ENCODE measurements at regions not wholly inside any gene's neighbourhood (a gene's known extent, or its start where the extent isn't known, plus 50 kb on each side); places are given as distances from the start of the nearest gene placed in this dataset.

DNA sequence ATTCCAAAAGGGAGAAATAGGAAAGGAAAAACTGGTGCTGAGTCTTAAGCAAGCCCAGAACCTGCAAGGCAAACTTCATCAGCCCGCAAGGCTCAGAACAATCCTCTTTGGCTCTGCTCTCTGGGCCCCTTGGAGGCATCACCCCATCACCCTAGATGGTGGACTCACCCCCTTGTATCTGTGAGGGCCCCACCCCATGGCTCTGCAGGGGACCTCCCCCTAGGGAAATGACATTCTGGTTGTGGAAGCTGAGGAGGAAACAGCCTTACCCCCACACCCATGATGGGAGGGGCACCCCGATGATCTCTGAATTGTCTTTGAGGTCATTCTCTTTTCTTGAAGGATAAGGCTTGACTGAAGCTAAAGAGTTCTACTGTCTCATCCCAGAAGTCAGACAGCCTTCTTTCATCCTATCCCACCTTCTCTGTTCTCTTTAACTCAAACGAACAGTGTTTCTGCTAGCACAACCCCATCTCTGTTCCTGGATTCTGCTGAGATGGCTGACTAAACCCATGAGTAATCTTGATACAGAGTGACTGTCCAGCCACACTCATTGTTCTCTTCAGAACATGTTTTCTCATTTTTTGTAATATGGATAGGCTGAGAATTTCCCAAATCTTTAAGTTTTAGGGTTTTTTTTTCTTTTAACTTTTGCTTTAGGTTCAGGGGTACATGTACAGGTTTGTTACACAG is 492.1 kb upstream of the MYT1L start:
- Histone ChIP-seq H3K9me2 (no peaks in the 10 kb centered on the region), H3K9ac (no peak overlapping the region), H3K9me3 (no peaks in the 10 kb centered on the region), H3K4me3 (ENCODE audit: low read depth in 2 of 2, low read length in 1 of 2) (no peak overlapping the region), H3K4me1 (ENCODE audit: control insufficient read depth in 1 of 2, insufficient read depth in 2 of 2, low read depth in 1 of 2, low read length in 1 of 2) (no peaks in the 10 kb centered on the region; a peak in 1 of 4 replicates), H3K36me3 (replicated peaks in 1 of 2; ENCODE audit: control insufficient read depth in 1 of 2, insufficient read depth in 2 of 2, low read length in 1 of 2) (no peaks in the 10 kb centered on the region), H3F3A (replicated peaks; ENCODE audit: insufficient read depth) (no peaks in the 10 kb centered on the region), H2AFZ (ENCODE audit: low read depth) (no peak overlapping the region), H4K20me1 (ENCODE audit: insufficient read depth) (no peaks in the 10 kb centered on the region), H3K79me2 (ENCODE audit: insufficient read depth) (no peaks in the 10 kb centered on the region), H3K27ac (ENCODE audit: low read depth in 2 of 2, low read length in 1 of 2) (no peak overlapping the region), H3K4me2 (no peak overlapping the region), H3K27me3 (ENCODE audit: insufficient read depth) (no peaks in the 10 kb centered on the region)
- 31% methylated on average over 3 of the region's 3 CpGs for WGBS (ENCODE audit: low lambda C conversion rate)
- TF ChIP-seq EZH2phosphoT487 (IDR thresholded peaks at IDR 0.05; ENCODE audit: borderline replicate concordance, low read depth) (no peak), SIN3A (IDR thresholded peaks at IDR 0.05; ENCODE audit: borderline replicate concordance, low read depth, low read length) (no peak), GABPA (IDR thresholded peaks at IDR 0.05; ENCODE audit: low read depth) (no peak), RXRA (IDR thresholded peaks at IDR 0.05; ENCODE audit: borderline replicate concordance, low read depth) (no peak), TEAD4 (IDR thresholded peaks at IDR 0.05; ENCODE audit: borderline replicate concordance, insufficient read depth) (no peak), NRF1 (IDR thresholded peaks at IDR 0.05; ENCODE audit: low read depth, low read length) (no peak), PBX3 (IDR thresholded peaks at IDR 0.05) (no peak), RAD21 (IDR thresholded peaks at IDR 0.05; ENCODE audit: low read length) (no peak)
- POLR2A ChIA-PET: no interaction called here
- CTCF ChIA-PET: interaction anchor here (0.6 to 1.0 kb wide), 2 partner anchors 8 to 13 kb away, joined by 3 read pairs; no protein-coding TSS in a partner anchor
- DNase-seq: peak; percentile 14

DNA sequence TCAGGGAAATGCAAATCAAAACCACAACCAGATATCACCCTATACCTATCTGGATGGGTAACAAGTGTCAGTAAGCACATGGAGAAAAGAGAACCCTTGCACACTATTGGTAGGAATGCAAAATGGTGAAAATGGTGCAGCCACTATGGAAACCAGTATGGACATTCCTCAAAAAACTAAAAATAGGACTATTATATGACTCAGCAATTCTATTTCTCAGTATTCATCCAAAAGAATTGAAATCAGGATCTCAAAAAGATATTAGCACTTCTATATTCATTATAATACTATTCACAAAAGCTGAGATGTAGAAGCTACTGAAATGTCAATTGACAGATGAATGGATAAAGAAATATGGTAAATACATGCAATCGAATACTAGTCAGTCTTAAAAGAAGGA is 491.1 kb upstream of the MYT1L start:
- Histone ChIP-seq H3K4me3 (ENCODE audit: low read depth in 2 of 2, low read length in 1 of 2) (no peak overlapping the region), H3K9me3 (no peaks in the 10 kb centered on the region), H3K27me3 (ENCODE audit: insufficient read depth) (no peaks in the 10 kb centered on the region), H3K9me2 (no peaks in the 10 kb centered on the region), H3K79me2 (ENCODE audit: insufficient read depth) (no peaks in the 10 kb centered on the region), H3K9ac (no peak overlapping the region), H3F3A (replicated peaks; ENCODE audit: insufficient read depth) (no peaks in the 10 kb centered on the region), H2AFZ (ENCODE audit: low read depth) (no peak overlapping the region), H3K36me3 (replicated peaks in 1 of 2; ENCODE audit: control insufficient read depth in 1 of 2, insufficient read depth in 2 of 2, low read length in 1 of 2) (no peaks in the 10 kb centered on the region), H4K20me1 (ENCODE audit: insufficient read depth) (no peaks in the 10 kb centered on the region), H3K4me1 (ENCODE audit: control insufficient read depth in 1 of 2, insufficient read depth in 2 of 2, low read depth in 1 of 2, low read length in 1 of 2) (no peaks in the 10 kb centered on the region; a peak in 1 of 4 replicates), H3K4me2 (no peak overlapping the region), H3K27ac (ENCODE audit: low read depth in 2 of 2, low read length in 1 of 2) (no peak overlapping the region)
- ChIA-PET CTCF (no interaction called here), POLR2A (no interaction called here)
- 14% methylated on average over 1 of the region's 1 CpG for WGBS (ENCODE audit: low lambda C conversion rate)
- TF ChIP-seq, protein P1, sequence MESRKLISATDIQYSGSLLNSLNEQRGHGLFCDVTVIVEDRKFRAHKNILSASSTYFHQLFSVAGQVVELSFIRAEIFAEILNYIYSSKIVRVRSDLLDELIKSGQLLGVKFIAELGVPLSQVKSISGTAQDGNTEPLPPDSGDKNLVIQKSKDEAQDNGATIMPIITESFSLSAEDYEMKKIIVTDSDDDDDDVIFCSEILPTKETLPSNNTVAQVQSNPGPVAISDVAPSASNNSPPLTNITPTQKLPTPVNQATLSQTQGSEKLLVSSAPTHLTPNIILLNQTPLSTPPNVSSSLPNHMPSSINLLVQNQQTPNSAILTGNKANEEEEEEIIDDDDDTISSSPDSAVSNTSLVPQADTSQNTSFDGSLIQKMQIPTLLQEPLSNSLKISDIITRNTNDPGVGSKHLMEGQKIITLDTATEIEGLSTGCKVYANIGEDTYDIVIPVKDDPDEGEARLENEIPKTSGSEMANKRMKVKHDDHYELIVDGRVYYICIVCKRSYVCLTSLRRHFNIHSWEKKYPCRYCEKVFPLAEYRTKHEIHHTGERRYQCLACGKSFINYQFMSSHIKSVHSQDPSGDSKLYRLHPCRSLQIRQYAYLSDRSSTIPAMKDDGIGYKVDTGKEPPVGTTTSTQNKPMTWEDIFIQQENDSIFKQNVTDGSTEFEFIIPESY (IDR thresholded peaks at IDR 0.05; ENCODE audit: borderline replicate concordance, low read depth): no peak
- TF ChIP-seq NFIC (IDR thresholded peaks at IDR 0.05; ENCODE audit: borderline replicate concordance): no peak
- TF ChIP-seq FOXJ3 (CRISPR knock-in tag; IDR thresholded peaks at IDR 0.05): no peak
- no peak for TF ChIP-seq USF1 (IDR thresholded peaks at IDR 0.05; ENCODE audit: borderline replicate concordance, low read depth)
- TF ChIP-seq MEF2A (IDR thresholded peaks at IDR 0.05; ENCODE audit: borderline replicate concordance, low read depth): no peak
- no peak for TF ChIP-seq REST (IDR thresholded peaks at IDR 0.05; ENCODE audit: low read depth, low read length)
- TF ChIP-seq TAF1 (IDR thresholded peaks at IDR 0.05; ENCODE audit: borderline replicate concordance, low read depth, low read length): no peak
- no peak for DNase-seq
